AG08396 (cell line): ENCODE measurements at regions not wholly inside any gene's neighbourhood (a gene's known extent, or its start where the extent isn't known, plus 50 kb on each side); places are given as distances from the start of the nearest gene placed in this dataset.
"Not testable (repeated sequence)": the region's sequence is repeated elsewhere in the genome, so short reads cannot be mapped to it uniquely, and the experiment has no call there.

Source experiments
- DNase-seq: peaks from one replicate; pipeline ENCODE4 v3.0.0; 2012; ENCODE audit warnings: low spot score, mixed read lengths

DNA sequence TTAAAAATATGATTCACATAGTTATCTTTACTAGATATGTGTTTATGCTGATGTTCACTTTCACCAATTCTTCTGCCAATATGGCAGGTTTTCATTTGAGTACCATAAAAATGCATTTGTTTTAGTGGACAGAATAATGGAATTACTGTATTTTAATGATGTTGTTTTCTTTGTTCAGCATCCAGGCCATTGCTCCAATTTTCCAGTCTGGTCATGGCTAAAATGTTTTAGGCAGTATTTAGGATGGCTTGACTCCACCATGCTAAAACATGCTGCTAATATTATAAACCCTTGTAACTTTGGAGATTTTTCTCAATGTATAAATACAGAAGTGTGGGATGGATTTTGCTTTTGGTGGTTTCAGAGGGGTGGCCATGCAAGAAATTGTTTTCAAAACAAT lies 273.0 kb upstream of the RPS23 start:
- DNase-seq = no peak

DNA sequence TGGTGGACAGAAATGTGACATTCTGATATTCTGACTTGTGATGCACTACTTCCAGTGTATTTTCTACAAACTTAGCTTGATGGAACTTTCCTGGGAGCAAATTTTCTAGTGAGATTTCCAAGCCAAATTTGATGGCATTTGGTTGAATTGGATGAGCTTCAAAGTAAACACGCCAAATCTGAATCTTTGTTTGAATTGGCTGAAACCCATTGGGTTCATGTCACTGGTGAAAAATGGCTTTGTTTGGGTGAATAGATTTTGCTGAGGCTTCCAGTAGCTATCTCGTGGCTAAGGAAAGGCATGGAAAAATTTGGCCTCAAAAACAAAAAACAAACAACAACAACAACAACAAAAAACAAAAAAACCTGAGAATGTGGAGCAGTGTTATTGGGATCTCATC lies 271.1 kb upstream of the RPS23 start:
- no peak for DNase-seq

DNA sequence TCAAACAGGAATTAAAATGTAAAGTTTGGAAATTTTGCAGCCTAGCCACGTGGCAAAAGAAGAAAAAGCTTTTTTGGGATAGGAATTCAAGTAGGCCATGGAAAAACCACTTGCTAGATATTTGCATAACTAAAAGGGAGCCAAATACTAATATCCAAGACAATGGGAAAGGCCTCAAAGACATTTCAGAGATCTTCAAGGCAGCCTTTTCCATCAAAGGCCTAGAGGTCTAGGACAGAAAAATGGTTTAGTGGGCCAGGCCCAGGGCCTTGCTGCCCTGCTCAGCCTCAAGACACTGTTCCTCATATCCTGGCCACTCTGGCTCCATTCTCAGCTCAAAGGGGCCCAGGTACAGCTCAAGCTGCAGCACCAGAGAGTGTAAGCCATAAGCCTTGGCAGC lies 265.9 kb upstream of the RPS23 start:
- no peak for DNase-seq

DNA sequence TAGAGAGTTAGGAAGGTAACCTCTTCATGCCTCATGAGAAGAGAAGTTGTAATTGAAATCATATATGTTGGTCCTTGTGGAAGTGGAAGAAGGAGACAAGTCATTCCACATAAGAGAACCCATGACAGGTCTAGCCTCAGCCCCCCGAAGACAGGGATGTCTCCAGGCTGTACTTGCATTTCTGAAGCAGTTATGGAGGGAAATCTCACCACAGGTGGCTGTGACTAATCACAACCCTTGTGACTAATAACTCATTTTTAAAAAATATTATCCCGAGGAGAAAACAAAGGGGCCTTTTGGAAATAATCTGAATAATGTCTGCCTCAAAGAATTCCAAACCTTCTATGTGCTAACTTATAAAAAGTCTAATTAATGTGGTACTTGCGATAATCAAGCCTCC lies 262.1 kb upstream of the RPS23 start:
- DNase-seq = no peak

DNA sequence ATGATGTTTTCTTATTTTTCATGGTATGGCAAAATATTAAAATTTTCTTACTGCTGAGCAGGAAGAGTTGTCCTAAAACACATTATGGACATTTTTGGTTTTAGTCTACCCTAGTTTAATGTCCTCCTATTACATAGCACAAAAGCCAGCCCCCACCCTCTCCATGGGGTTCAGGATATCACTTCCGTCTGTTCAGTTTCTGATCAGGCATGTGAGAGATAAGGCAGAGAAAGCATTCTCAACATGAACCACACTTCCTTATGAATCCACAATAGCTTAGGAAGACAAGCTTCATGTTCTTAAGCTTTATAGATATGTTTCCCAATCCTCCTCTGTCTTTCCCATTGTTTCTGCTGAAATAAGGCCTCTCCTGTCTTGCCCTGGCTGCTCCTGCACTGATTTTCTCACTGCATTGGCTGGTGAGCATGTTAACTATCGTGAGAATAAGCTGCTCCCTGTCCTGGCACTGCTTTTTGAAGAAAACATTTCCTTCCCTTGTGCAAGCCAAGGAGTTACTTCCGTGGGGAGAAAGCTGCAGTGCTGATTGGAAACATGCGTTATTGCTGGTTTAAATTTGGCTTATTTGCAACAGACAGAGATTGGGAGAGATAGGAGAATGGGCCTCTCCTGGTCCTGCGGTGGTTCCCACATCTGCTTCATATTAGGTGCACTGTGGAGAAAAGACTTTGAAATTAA lies 260.3 kb upstream of the RPS23 start:
- no peak for DNase-seq

DNA sequence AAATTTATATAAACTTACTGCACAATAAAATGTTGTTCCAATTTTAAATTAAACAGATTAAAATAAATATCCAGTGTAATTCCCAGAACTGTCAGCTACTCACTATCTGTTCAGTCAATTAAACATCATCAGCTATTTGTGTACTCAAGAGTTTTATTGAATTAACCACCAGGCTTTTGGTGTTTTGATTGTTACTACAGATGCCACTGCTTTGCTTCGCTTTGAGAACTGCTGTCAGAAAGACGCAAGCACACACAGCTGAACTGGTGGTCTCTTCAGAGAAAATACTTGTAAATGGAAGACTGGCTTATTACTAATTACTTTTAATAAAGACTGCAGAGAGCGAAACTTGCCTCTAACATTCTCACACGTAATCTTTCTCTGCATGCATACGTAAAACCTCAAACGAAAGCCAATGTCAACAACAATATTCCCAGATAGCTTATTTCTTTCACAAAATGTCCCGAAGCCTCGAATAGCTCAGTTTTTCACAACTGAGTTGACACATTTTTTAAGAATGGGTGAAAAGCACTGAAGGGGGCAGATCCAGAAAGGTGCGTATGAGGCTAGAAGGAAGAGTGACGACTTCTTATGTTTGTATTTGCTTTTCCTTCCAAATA lies 259.6 kb upstream of the RPS23 start:
- no peak for DNase-seq

DNA sequence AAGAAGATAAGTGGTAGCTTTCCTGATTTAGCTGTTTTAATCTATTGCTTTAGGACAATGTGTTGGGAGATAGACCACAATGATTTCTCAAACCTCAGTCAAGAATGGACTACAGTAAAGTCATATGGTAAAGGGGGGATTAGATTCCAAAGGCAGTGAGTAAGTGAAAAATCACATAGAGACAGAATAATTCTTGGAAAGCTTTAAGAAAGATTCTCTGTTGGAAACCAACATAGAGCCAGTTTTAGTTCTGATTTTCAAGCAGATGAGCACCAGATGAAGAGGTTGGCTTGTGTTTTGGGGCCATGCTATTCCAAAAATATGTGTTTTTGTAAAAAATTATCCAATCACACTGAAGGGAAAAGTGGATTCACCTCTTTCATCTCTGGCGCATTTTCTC lies 256.8 kb upstream of the RPS23 start:
- no peak for DNase-seq

DNA sequence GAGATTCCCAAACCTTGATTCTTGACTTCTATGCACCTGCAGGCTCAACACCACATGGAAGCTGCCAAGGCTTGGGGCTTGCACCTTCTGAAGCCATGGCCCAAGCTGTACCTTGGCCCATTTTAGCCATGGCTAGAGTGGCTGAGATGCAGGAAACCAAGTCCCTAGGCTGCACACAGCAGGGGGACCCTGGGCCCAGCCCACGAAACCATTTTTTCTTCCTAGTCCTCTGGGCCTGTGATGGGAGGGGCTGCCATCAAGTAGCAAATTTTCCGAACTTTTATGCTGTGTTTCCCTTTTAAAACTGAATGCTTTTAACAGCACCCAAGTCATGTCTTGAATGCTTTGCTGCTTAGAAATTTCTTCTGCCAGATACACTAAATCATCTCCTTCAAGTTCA lies 253.9 kb upstream of the RPS23 start:
- DNase-seq = not testable (repeated sequence)

DNA sequence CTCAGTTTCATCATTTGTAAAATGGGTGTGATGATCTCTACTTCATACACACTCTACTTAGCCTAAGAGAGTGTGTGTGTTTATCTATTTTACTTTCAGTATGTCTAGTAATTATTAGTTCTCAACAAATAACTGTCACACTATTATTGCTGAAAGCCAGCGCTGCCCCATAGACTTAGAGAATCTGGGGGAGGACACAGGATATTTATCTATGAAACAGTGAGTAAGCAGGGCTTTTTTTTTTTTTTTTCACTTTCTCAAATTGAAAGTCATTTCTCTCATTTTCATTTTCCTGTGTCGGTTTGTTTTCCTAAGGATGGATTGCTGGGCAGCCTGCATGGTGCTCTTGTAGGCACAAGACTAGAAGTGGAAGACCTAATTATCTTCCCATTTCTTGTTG lies 248.4 kb upstream of the RPS23 start:
- no peak for DNase-seq

DNA sequence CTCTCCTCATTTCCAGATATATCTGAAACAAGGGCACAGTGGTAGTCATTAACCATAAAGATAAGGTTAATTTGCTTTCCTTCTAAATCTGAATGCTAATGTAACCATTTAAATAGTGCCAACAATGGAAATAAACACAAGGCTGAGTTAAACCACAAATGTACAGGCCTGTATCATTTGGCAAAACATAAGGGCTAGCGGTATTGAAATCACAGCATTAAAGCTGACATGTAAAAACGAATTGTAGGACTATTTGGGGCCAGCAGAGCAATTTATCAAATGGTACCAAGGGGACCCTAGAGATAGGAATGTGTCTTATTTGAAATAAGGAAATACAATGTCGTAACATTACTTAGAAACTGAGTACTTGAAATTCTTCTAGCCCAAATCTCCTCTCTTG lies 247.5 kb upstream of the RPS23 start:
- DNase-seq = no peak

DNA sequence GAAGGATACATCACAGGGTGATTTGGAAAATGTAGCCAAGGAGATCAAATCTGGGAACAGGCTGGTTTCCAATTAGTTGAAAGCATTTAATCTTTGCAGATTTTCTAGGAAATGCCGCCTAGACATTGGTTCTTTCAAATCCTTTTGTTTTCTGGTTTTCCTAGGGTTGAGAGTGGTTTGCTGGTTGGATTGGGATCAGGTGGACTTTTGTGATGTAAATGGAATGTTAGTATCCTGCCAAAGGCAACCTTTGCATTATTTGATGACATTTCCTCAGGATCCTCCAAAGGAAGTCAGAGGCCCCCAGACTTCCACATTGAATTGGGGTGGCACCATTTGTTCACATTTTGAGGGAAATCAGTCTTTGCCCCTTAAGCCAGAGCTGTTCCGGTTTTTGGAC lies 245.5 kb upstream of the RPS23 start:
- no peak for DNase-seq

DNA sequence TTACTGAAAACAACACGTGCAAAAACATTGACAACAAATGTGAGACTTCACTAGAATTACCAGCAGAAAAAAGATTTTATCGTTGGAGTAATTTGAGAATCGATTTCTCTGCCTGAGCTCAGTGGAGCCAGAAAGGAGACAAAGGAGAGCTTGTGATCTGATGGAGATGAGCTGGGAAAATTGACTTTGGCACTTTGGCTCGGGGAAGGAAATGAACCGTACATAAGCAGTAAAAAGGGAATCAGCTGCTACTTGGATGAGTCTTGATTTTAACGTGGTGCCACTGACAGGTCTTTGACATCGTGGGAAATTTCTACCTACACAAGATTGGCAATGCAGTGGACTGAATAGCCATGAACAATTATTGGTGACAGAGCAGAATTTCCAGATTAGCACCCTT lies 244.7 kb upstream of the RPS23 start:
- DNase-seq = no peak

DNA sequence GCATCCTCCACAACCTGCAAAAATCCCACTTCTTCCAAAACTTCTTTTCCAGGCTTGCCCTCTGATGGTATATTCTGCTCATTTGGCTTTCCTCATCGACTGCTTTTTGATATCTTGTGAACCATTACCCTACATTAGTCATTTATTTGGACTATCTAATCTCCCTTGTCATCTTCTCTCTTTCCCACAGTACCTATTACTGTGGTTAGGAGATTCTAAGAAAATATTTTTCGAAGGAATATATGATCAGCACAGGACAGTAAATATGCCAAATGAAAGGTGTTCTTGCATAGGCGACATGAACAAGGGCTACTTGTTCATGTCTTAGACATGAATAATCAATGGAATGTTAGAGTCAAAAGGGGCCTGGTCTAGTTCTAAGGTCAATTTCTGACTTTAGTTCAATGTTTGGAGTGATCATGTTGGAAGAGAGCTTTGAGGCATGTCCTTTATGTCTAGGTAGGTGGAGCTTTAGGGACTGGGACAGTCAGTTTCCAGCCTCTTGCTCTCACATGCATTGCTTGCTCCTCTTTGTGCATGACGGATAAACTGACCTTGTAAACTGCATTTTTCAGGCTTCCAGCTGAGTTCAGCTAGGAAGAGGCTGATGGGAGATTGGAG lies 243.4 kb upstream of the RPS23 start:
- no peak for DNase-seq

DNA sequence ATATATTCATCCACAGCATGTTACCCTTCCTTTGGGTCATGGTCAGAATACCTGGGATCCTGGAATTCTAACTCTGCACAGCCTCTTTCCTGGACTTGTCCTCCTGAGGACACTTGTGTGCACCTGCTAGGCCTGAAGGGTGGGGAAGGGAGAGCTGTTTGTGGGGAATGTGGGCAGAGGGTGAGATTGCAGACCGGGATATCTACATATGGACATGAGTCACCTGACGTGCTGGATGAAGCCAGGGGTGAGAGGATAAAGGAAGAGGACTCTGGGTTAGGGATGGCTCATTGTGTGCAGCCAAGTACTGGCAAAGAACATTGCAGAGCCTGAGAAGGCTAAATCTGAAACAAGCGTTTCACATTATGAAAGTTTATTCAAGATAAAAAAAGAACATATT lies 241.4 kb upstream of the RPS23 start:
- DNase-seq = no peak

DNA sequence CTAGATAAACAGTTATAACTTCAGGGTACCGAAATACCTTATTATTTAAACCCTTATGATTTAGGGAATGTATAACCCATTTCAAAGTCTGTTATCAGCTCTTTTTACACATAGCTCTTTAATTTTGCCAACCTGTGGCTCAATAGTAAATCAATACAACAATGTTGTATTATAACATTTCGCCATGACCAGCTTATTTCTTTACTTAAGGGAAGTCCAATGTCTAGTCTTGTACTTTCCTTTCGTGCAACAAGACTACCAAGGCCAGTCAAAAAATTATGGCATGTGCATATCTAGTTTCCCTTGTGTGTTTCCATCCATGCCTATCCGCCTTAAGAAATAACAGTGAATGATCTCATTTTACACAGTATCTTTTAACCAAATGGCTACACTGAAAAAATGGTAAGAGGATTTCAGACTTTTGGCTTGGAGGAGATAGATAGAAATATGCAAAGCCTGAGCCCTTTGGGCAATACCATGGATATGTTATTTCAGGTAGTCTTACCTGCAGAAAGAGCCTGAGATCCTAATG lies 239.5 kb upstream of the RPS23 start:
- DNase-seq = no peak

DNA sequence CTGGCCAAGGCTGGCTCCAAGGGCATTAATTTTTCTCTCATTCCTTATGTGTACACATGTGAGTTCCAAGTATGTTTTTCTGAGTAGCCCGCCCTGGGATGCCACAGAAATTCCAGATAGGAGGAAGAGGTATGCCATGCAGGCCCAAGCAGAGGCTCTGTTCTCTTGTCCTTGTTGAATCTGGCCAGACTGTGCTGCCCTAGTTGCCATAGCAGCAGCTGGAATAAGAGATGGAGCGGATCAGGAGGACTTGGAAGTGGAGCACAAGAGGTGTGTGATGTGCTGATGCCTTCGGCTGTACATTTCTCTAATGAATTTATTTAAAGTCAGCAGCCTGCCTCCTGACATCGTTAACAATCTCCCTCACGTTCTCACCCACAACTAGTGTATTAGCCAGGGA lies 235.6 kb upstream of the RPS23 start:
- no peak for DNase-seq

DNA sequence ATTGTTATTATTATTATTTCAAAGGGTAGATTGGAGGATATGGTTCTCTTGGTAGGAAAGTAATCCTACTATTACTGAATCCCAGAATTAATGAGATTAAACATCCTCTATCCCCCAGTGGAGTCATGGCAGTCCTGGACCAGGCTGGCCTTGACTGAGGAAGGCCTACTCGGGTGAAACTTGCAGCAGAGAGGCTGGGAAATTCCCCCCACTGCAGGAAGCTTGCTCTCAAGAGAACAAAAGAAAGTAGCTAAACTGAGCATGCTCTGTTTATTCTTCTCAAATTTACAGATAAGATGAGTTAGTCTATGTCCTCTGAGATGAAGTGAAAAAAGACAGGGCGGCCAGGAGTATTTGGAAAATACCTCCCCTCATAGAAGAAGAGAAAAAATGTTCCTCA lies 233.9 kb upstream of the RPS23 start:
- DNase-seq = no peak

DNA sequence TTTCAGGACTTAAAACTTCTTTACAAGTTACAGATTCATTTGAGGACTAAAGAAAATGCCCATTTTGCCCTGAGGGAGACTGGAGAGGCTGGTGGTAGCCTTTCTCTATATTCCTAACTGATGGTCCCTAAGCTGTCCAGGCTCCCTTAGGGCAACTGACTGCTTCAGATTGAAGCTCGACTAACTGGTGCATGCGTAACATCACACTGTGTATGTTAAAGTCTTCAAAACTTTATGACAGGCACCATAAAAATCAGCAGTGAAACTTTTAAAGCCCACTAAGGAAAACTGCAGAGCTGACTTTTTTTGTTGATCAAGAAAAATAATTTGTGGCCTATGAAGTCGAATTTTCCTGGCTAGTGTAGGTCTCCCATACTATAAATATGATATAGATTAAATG lies 233.0 kb upstream of the RPS23 start:
- DNase-seq = no peak

DNA sequence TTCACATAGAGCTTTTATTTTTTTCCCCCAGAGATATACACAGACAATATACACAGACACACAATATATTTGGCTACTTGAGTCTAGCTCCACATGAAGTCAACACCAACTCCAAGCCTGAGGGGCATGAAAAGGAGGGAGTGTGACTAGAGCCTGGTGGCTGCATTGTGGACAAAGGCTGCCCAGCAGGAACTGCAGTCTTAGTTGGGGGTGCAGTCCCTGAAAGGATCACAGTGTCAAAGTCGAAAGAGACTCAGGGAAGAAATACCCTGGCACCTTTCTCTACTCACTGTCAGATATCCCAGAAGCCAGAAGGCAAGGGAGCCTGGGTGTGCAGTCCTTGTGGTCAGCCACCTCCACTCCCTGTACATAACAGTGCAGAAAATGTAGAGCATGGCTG lies 231.6 kb upstream of the RPS23 start:
- DNase-seq = no peak

DNA sequence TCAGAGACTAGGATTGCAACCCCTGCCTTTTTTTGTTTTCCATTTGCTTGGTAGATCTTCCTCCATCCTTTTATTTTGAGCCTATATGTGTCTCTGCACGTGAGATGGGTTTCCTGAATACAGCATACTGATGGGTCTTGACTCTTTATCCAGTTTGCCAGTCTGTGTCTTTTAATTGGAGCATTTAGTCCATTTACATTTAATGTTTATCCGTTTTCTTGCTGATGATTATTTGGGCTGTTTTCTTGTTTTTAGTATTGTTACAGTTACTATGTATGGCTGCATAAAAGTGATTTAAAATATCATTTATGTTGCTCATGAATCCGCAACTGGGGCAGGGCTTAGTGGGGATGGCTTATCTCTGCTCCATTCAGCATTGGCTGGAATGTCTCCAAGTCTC lies 228.2 kb upstream of the RPS23 start:
- DNase-seq = not testable (repeated sequence)

DNA sequence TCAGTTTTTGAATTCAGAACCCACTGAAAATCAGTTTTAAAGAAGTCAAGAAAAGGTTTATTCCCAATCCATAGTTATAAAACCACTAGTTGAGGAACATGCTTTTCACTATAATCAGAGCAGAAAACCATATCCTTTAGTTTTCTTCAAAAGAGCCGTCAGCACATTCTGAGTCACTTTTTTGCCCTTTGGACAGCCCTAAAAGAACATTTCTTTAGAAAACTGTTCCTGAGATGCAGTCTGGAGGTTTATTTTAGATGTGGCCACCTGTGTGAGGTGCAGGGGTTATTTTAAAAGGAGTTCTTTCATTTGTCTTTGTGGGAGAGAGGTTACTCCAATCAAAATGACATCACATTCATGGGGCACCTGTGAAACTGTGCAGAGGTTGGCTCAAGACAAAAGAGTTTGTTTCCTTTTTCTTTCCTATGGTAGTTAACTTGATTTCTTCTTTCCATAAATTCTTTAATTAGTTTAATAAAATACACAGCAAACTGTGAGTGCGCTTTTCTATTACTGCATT lies 221.6 kb upstream of the RPS23 start:
- DNase-seq = no peak

DNA sequence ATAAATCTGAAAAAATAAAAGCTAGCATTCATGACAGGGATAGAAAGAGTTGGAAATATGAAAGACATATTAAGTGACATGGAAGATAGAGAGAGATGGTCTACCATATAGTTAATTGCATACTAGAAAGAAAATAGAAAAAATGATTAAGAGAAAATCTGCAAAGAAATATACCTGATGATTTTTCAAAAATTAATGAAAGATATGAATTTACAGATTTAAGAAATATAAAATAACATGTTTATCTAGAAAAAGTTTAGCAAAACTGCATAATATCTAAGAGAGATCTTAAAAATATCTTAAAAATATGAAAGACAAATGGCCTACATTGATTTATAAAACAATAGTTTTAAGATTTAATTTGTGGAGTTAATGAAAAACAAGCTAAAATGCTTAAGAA lies 219.1 kb upstream of the RPS23 start:
- DNase-seq = no peak

DNA sequence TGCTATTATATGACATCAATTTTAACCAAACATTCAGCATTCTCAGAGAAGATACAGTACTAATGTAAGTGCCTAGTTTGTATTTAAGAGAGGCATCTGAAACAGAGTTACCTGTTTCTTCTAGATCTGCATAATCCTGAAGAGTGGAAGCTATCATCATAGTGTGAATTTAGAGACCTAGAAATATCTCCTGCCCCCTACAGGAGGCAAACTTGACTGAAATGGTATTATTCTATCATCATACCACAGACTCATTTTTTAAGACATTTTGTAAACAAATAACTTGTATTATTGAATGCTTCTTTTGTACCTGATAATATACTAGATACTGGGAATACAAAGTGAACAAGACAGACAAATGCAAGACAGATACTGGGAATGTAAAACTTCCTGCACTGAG lies 216.8 kb upstream of the RPS23 start:
- DNase-seq = no peak
